ENCODE measurements at regions not wholly inside any gene's neighbourhood (a gene's known extent, or its start where the extent isn't known, plus 50 kb on each side); places are given as distances from the start of the nearest gene placed in this dataset.

DNA sequence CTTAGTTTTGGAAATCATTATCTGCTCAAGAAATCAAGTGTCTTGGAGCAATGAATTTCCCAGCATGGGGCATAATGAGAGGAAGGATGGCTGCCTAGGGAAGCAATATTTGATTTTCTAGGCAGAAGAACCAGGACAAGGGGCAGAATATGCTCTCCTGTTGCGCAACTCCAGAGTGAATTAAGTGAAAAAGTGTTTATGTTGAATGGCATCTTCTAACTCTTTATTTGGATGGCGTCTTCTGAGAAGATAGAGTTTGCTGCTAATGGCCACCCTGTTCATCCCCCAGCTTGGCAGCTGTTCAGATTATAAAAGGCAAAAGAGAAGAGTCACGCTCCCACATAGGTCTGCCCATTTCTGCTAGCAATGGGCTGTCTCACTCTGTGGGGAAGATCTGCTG, 1278.1 kb downstream of the AACS start:
- no peak for DNase-seq

DNA sequence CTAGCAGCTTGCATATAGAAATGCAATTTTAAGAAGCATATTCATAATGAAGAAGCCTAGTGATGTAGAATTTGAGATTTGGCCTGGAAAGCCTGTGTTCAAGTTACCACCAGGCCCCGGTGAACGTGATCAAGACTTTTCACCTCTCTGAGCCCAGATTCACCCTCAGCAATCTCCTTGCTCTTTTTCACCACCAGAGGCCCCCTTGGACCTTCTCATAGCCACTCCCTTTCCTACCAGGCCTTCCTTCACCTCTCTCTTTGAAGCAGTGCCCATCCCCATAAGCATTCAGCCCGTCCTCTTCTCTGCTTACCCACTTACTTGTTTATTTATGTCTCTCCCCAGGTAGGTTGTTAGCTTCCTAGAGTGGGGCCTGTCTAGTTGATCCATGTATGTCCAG, 1280.9 kb downstream of the AACS start:
- no peak for DNase-seq

DNA sequence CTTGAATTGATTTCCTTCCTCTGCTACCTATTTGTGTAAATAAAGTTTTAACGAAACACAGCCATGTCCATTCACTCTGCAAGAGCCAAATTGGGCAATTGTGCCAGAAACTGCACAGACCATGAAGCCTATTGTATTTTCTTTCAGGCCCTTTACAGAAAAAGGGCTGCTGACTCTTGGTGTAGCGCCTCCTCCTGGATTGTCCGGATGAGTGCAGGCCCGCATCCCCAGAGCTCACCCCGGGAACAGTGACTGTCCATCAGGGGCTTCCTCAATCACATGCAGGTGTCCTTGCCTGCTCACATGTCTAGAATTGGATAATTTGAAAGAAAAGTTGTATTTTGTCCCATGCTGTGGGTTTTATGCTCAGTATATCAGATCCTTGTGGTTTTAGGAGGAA, 1282.2 kb downstream of the AACS start:
- no peak for DNase-seq

DNA sequence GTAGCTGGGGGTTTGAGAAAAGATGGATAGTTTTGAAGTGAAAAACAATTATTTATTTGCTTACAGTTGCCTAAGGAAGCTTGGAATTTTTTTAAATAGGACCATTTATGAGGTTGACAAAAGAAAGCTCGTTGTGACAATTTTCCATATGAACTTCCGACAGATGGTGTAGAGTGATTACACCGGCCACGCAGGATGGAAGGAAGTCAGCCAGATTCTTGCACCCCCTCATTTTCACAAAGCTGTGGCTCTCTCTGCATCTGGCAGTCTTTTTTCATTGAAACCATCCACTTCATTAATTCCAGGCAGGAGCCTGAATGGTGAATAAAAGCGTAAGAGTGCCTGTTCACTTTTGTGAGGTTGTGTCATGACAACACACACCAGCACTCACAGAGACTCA, 1284.1 kb downstream of the AACS start:
- DNase-seq = no peak

DNA sequence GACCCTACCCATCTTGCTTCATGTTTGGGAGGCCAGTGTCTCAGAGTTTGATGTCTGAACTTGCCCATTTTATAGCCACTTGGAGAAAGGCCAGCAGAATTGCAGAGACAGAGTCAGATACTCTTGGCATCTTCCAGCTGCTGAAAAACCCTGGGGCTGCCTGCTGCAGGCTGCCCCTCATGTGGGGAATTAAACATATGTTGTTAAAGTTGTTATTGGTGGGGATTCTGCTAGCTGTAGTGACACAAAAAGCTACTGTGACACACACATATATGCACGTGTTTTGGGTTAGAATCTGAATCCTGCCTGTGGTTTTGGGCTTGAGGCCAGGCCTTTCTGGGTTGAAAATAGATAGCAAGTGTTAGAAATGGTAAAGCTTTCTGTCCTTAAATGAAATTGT, 1288.4 kb downstream of the AACS start:
- no peak for DNase-seq

DNA sequence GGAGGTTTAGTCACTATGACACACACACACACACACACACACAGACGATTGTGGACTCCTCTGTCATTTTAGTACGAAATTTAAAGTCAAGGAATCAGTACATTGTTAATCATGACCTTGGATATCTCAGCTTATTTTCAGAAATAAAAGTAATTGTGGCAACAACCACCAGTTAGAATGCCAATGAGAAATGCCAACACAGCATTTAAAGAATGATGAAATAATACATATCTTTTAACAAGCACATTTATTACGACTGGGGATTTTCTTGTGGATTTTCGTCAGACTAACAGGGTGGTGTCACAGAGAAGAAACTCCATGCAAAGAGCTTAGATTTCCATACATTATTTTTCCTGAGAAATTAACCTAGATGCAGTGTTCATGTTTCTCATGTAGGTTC, 1289.4 kb downstream of the AACS start:
- no peak for DNase-seq

DNA sequence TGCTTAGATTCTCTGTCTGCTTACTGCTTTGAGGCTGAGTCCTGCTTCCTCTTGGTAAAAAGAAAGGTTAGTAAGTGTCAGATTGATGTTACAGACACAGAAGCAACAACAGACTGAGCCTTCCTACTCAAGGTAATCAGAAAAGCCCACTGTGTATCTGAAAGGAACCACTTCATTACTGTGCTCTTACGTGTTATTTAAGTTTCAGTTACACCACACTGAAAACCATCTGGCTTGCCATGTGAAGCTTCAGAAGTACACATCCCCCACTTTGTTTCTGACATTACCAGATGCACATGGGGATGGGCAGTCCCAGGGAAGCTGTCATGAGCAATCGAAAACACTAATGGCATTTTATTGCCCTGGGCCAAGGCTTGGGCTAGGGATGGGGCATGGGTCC, 1290.1 kb downstream of the AACS start:
- no peak for DNase-seq

DNA sequence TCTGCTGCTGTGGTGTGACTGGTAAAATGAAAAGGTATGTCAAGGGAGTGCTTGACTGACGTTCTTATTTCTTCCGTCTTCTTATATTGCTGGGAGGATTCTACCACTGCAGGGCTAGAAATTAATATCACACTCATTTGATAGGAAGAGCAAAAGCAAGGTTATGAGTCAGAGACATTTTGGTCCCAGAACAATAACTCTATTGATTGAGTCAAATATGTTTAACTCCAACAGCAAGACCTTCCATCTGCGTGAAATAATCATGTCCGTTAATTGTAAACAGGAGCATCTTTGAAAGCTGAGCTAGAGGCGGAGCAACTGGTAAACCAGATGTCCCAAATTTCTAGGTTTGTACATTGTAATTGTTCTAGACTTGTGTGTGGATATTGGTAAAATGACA, 1293.6 kb downstream of the AACS start:
- no peak for DNase-seq

DNA sequence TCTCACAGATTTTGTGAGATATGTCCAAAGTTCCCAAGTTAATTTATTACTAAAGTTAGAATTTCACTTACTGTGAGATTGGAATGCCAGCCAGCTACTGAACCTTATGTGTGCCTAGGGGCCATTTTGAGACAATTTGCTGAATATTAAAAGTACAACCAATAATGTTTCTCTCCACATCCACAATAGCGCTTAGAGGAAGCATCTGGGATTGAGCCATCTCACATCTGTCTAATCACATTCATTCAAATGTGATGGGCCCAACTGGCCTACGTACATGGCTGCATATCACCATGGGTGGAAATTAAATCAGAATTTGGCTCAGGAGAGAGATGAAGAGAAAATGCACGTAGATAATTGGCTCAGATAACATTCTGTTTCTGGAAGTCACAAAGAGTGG, 1294.0 kb downstream of the AACS start:
- DNase-seq = no peak

DNA sequence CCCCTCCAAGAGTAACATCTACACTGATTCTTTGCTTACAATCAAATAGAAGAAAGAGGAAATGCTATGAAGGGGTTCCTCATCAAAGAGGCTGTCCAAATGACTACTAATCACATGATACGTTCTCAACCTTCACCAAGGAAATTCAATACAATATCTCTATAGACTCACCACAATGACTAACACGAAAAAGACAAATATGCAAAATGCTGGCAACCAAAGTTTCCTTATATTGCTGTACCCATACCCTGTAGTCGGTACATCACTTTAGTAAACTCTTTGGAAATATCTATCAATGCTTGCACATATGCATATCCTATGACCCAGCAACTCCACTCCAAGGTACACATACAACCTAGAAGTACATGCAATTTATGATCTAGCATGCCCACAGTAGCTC, 1296.6 kb downstream of the AACS start:
- no peak for DNase-seq

DNA sequence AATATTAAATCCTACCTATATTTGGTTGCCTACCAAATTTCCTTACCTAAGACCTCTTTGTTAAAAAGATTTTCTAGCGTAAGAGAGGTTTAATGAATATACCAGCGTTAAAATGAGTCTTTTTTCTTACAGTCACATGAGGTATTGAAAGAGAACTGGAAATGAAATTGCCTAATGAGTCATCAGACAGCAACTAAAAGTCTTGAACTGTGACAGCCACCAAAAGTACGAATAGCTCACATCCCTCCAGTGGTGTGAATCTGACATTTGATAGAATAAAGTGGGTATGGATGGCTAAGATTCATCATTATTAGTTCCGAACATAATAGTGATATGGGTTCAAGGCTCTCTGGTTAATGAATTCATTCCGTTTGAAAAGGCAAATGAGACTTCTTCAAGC, 1297.3 kb downstream of the AACS start:
- no peak for DNase-seq

DNA sequence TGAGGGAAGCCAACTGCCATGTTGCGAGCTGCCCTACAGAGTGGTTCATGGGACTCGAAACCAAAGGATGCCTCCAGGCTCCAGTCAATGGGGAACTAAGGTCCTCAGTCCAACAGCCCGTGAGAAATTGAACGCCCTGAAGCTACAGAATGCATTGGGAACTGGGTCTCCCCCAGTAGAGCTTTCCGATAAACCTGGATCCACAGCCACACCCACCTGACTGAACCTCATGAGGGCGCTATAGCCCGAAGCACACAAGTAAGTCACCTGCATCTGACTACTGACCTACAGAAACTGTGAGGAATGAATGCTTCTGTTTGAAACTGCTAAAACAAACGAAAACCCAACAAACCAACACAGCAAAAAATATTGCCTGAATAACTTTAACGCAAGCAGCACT, 1297.7 kb downstream of the AACS start:
- DNase-seq = no peak

DNA sequence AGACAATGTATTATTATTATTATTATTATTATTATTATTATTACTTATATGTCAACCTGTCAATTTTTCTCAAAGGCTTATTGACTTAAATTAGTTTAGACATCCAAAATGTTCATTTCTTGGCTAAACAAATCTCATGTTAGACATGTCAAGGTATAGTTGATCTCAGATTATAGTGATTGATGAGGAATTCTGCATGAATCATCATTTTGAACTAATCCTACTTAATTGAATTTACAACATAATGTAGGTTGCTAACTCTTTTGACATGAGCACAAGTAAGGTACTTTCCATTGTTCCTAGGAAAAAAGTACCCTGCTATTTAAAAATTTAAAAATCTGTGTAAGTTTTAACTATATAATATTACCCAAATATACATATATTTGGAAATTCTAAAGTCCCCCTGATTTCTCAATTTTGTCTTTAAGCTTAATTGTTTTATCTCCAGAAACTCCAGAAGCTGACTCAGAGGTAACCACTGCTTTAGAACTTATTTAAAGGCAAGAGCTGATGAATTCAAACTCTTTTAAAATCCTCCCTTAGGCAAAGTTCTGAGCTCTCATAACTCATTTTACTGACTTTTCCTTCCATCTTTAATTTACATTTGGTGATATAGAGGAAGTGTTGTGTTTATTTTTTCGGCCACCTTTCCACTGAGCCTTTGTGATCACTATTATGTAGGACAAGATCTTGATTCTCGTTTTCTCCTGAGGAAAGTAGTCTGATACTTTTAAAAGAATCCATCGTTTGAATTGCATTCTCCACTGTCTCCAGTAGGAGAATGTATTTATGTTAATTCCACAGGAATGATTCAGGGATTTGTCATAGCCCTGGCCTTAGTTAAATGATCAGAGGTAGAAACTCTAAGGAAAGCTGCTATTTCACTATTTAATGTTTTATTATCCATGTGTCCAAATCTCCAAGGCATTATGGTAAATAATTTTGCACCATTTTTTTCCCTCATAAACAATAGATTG, 1304.5 kb downstream of the AACS start:
- DNase-seq = no peak

DNA sequence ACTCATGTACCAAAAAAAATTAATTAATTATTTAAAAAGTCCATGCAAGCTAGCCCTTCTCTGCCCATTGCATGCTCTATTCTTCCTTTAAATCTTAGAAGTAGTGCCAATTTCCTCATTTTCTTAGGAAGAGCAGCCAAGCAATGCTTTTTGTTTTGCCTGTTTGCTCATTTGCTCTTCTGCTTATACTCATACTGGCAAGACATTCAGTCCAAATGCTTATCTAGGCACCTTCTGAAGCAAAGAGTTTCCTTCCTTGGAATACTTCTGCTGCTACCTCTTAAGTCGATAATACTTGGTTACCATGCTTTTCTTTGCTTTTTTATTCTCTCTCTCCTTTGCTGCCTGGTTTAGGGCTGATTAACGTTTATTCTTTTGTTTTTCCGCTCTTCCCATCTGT, 1318.3 kb downstream of the AACS start:
- DNase-seq = no peak

DNA sequence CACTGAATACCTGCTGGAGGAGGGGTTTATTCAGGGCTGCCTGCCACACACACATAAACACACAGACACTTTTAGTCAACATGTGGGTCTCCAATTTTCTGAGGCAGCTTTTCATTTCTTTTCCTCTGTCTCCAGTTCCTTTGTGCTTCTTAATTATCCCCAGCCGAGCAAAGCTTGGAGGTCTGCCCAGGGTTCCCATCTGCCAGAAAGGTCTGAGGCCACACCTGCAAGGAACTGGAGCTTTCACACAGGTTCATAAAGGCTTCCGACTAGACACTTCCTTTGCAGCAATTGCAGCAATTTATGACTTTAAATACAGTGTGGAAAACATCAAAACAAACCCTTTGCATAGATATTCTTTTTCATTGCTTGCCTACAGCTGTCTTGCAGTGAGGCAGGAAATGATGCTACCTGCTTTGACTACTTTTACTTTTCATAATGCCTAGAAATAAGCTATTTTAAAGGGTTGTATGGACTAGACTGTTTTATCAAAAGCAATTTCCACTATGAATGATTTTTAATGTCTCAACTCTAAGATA, 1318.9 kb downstream of the AACS start:
- no peak for DNase-seq

DNA sequence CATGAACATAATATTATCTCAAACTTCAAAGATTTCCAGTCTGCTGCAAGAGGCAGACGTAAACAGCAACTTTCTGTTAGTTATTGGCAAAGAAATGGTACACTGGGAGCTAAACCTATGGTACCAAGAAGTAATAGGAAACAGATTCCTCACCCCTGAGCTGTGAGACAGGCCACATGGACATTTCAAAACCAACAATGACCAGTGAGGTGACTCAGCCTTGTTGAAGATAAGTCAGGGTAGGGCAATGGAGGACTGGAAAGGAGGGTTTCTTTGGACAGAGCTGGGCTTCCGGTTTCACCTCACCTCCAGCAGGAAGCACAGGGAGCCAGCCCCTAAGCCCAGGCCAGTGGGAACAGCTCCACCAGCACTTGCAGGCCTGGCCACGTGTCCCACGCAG, 1320.5 kb downstream of the AACS start:
- DNase-seq = no peak

DNA sequence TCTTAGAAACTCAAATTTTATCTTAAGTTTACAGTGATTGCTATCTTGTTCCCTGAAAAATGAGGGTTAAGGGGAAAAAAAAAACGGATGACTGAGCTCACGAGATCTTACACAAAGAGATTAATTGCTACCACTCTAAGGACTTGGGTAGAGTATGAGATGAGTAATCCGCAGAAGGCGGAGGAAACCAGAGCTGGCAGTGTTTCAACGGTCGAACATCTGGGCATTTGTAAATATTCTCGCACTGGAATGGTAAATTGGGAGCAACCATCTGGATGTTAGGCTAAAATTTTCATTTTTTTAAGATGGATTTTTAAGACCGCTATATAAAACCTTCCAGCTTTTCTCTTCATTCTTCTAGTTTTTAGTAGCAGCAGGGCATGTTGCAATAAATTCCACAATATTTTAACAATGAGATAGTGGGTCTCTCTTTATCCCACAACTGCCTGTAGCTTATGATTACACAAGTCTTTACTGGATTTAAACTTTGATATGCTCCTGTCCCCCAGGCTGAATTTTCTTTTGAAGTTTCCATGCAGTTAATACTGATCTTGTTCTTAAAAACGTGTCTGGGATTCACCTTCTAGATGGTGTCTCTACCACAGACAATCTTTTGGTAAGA, 1324.1 kb downstream of the AACS start:
- DNase-seq = no peak

DNA sequence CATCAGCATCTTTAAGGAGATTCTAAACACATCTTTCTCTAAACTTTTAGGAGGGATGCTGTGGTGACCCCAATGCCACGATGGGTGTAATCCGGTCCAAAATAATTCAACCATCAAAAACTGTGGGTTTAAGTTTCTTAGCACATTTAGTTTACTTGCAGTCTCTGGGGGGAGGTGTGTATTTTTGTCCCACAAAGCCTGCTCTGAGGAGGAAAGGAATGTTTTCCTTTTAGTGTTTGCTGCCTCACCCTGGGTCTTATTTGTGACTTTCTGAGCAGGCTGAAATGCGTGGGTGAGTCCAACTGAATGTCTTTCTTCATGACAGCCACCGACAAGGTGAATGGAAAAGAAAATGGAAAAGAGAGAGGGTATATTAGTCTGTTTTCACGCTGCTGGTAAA, 1324.7 kb downstream of the AACS start:
- DNase-seq = no peak

DNA sequence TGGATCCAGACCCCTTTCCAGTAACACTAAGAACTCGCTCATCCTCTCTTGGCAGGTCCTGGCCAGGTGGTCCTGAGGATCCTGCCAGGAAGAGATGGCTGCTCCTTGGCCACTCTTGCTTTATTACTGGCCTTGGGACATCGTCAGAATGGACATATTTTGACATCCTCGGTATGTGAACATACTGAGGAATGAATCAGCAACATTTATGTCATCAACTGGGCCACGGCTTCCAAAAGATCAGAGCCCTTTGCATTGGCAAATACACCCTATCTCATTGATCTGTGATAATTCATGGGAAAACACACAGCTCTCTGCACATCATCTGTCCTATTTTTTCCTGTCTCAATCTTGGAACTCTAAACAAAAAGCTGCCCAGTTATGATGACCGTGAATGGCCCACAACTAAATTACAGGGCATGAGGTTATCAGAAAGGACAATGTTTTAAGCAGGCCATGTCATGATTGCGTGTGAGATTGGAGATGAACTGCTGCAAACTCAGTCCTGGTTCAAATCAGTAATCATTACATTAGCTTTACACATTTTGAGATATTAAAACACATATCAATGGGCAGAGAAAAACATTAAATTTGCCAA, 1325.8 kb downstream of the AACS start:
- DNase-seq = no peak

DNA sequence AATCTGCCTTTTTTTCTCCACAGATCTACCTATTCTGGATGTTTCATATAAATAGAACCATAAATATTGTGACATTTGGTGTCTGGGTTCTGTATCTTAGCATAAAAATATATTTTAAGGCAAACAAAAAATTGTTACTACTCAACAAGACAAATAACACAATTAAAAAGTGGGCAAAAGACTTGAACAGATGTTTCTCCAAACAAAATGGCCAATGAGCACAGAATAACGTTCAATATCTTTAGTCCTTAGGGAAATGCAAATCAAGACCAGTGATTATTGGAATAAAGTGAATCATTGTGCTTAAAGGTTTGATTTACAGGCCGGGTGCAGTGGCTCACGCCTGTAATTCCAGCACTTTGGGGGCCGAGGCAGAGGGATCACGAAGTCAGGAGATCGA, 1331.3 kb downstream of the AACS start:
- no peak for DNase-seq

DNA sequence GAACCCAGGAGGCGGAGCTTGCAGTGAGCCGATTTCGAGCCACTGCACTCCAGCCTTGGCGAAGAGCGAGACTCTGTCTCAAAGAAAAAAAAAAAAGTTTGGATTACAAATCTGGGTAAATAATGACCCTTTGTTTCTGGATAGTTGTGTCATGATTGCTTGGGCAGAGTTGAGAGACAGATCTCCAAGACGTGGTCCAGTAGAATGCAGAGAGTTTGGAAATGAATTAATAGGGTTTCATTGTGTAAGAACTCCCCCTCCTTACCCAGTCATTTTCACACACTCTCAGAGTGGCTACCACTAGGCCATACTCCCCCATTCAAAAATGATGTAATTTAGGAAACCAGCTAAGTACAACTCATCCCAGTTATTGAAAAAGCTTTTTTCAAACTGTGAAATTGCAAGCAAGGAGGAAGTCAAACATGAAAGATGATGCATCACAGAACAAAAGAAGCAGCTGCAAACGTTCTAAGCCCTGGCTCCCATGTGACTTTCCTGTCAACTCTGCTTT, 1331.9 kb downstream of the AACS start:
- no peak for DNase-seq

DNA sequence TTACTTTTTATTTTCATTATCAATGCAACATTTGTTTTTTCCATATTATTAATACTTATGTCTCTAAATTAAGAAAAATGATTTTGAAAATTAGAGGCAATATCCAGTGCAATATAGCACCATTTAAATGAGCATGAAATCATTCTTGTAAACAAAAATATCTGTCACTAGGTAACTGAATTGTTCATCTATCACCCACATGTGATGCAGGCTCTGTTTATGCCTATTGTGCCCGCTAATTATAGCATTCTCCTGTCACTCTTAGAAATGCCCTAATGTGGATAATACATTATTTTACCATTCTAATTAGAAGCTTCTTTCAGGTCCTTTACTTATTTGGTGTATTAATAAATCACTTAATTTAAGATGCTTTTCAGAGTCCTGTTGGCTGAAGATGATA, 1332.4 kb downstream of the AACS start:
- no peak for DNase-seq

DNA sequence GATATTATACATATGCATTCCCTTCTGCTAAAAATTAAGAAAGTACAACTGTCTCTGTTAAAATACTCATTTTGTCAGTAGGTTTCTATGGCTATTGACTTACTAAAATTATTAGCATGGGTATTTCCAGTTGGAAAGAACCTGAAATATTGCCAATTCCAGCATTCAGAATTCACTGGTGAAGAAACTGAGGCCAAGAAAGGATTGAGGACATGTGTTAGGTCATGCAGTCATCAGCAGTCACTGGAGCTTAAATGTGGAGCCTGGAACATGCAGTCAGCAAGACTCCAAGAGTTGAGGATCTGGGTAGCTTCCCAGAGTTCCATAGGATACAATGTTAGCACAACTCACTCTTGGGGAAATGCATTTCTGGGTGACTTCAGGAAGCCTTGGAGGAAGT, 1335.6 kb downstream of the AACS start:
- DNase-seq = no peak

Measured in GOT3 (cell line).